HUES48 (cell line): ENCODE measurements at regions not wholly inside any gene's neighbourhood (a gene's known extent, or its start where the extent isn't known, plus 50 kb on each side); places are given as distances from the start of the nearest gene placed in this dataset.
"Not testable (repeated sequence)": the region's sequence is repeated elsewhere in the genome, so short reads cannot be mapped to it uniquely, and the experiment has no call there.

Source experiments
- H3K27ac ChIP-seq: one replicate; pipeline ENCODE4 v1.7.0; 2013; ENCODE audit warnings: low read depth, low read length, inconsistent platforms
- H3K27me3 ChIP-seq: 2 replicates; pipeline ENCODE4 v1.6.1; 2013; ENCODE audit warnings: mild to moderate bottlenecking, low read length; ENCODE audit not compliant: control insufficient read depth, insufficient read depth
- H3K36me3 ChIP-seq: 2 replicates; pipeline ENCODE4 v1.6.1; 2013; ENCODE audit warnings: low read length; ENCODE audit not compliant: control insufficient read depth, insufficient read depth
- H3K4me1 ChIP-seq: 2 replicates; pipeline ENCODE4 v1.6.1; 2013; ENCODE audit warnings: mild to moderate bottlenecking, low read length; ENCODE audit not compliant: control insufficient read depth, insufficient read depth
- H3K4me3 ChIP-seq: 2 replicates; pipeline ENCODE4 v1.5.1; 2013; ENCODE audit warnings: mild to moderate bottlenecking, low read depth, low read length
- H3K9ac ChIP-seq: 2 replicates; pipeline ENCODE4 v1.6.1; 2013; ENCODE audit warnings: mild to moderate bottlenecking, low read depth, low read length, moderate library complexity
- H3K9me3 ChIP-seq: 2 replicates; pipeline ENCODE4 v1.6.1; 2013; ENCODE audit warnings: low read length; ENCODE audit not compliant: control insufficient read depth, insufficient read depth

- Histone ChIP-seq H3K9ac (no peak overlapping the region), H3K9me3 (peaks cover 82% of the 10 kb centered on the region), H3K36me3 (no peaks in the 10 kb centered on the region), H3K27ac (no peak overlapping the region), H3K27me3 (no peaks in the 10 kb centered on the region), H3K4me3 (no peak overlapping the region), H3K4me1 (no peaks in the 10 kb centered on the region)
Observed at GRCh38 chr5:50343715-50344114, 97.4 kb downstream of the EMB start.

DNA sequence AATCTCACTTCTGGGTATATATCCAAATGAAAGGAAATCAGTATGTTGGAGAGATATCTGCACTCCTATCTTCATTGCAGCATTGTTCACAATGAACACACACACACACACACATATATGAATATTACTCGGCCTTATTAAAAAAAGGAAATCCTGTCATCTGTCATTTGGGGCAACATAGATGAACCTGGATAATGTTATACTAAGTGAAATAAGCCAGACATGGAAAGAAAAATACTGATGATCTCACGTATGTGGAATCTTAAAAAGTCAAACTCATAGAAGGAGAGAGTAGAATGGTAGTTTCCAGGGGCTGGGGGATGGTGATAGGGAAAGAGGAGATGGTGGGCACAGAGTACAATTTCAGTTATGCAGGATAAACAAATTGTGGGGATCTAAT lies 100.3 kb downstream of the EMB start:
- H3K27me3 ChIP-seq, result no peaks in the 10 kb centered on the region
- H3K9me3 ChIP-seq, result peaks cover 94% of the 10 kb centered on the region
- H3K36me3 ChIP-seq, result no peaks in the 10 kb centered on the region
- no peak overlapping the region for H3K9ac ChIP-seq
- no peak overlapping the region for H3K27ac ChIP-seq
- no peak overlapping the region for H3K4me3 ChIP-seq
- H3K4me1 ChIP-seq, result no peaks in the 10 kb centered on the region

DNA sequence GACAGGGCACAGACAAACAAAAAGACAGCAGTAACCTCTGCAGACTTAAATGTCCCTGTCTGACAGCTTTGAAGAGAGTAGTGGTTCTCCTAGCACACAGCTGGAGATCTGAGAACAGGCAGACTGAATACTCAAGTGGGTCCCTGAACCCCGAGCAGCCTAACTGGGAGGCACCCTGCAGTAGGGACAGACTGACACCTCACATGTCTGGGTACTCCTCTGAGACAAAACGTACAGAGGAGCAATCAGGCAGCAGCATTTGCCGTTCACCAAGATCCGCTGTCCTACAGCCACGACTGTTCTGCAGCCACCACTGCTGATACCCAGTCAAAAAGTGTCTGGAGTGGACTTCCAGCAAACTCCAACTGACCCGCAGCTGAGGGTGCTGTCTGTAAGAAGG lies 110.5 kb downstream of the EMB start:
- H3K4me1 ChIP-seq, H3K9ac ChIP-seq, H3K27me3 ChIP-seq, H3K4me3 ChIP-seq, H3K27ac ChIP-seq, H3K36me3 ChIP-seq: not testable (repeated sequence)
- peaks cover 57% of the 10 kb centered on the region for H3K9me3 ChIP-seq

GRCh38 chr5:50328193-50328729 lies 112.8 kb downstream of the EMB start:
- H3K27me3 ChIP-seq, result no peaks in the 10 kb centered on the region
- peaks cover 67% of the 10 kb centered on the region for H3K9me3 ChIP-seq
- no peaks in the 10 kb centered on the region for H3K4me1 ChIP-seq
- H3K27ac ChIP-seq, result no peak overlapping the region
- no peak overlapping the region for H3K9ac ChIP-seq
- no peaks in the 10 kb centered on the region for H3K36me3 ChIP-seq
- H3K4me3 ChIP-seq, result no peak overlapping the region

DNA sequence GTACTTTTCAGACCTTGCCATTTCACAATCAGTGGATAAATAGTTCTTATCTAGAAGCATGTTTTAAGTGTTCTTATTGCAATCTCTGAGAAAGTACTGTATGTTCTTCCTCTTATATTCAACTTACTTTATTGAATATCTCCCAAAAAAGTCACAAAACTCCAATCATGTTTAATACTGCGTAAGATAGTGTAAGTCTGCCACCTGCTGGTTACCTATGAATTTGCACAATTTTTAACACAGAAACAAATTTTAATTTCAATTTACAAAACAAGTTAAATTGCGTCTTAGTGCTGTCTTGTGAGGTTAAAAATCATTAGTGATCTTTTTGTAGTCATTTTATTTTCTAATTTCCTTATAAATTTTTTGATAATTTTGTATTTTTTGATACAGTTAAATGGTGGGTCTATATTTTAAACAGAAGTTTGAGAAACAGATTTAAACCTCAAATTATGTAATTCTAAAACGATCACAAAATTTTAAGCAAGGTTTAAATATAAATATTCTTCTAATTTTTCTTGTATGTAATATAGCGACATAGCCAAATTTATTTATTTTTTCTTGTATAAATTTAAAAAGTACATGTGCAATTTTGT lies 115.8 kb downstream of the EMB start:
- H3K9me3 ChIP-seq, result peaks cover 85% of the 10 kb centered on the region
- H3K36me3 ChIP-seq, result no peaks in the 10 kb centered on the region
- H3K9ac ChIP-seq, result no peak overlapping the region
- H3K4me3 ChIP-seq, result no peak overlapping the region
- H3K27ac ChIP-seq, result no peak overlapping the region
- H3K4me1 ChIP-seq, result no peaks in the 10 kb centered on the region
- H3K27me3 ChIP-seq, result no peaks in the 10 kb centered on the region

DNA sequence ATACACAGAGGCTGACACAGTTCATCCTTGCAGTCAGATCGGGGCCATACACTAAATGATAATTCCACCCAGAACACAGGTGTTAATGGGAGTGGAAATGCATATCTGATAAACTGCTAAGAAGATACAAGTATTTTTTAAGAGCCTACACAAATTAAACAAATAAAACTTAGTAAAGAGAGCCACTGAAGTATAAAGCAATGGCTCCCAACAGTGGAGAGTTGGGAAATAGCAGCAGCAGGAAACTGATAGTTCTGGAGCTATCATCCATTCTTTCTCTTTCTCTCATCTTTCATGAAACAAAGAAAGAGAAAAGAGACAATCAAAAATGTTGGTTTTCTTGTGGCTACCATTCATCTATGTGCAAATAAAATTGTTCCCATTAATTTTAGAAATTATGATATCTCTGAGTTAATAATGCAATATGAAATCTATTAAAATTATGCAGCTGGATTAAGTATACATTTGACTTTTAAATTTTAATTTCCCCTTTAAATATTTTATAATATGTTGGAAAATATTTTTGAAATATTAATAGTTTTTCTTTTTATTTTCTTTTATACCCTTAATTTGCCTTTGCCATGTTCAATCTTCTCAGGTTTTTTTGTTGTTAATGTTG lies 120.8 kb downstream of the EMB start:
- no peaks in the 10 kb centered on the region for H3K27me3 ChIP-seq
- H3K4me1 ChIP-seq, result no peaks in the 10 kb centered on the region
- no peak overlapping the region for H3K27ac ChIP-seq
- peaks cover 86% of the 10 kb centered on the region for H3K9me3 ChIP-seq
- no peaks in the 10 kb centered on the region for H3K36me3 ChIP-seq
- no peak overlapping the region for H3K9ac ChIP-seq
- no peak overlapping the region for H3K4me3 ChIP-seq

- H3K9ac ChIP-seq, result no peak overlapping the region
- peaks cover 93% of the 10 kb centered on the region for H3K9me3 ChIP-seq
- H3K27ac ChIP-seq, result no peak overlapping the region
Observed at GRCh38 chr5:50318220-50318619, 122.9 kb downstream of the EMB start.

GRCh38 chr5:50306488-50306887 lies 134.6 kb downstream of the EMB start:
- not testable (repeated sequence) for H3K27me3 ChIP-seq, H3K4me1 ChIP-seq, H3K27ac ChIP-seq, H3K36me3 ChIP-seq, H3K4me3 ChIP-seq, H3K9ac ChIP-seq
- H3K9me3 ChIP-seq, result peaks cover 45% of the 10 kb centered on the region

More at GRCh38 chr5:50318220-50318619, 122.9 kb downstream of the EMB start:
- no peaks in the 10 kb centered on the region for H3K27me3 ChIP-seq
- no peak overlapping the region for H3K4me3 ChIP-seq
- H3K4me1 ChIP-seq, result no peaks in the 10 kb centered on the region
- no peaks in the 10 kb centered on the region for H3K36me3 ChIP-seq

DNA sequence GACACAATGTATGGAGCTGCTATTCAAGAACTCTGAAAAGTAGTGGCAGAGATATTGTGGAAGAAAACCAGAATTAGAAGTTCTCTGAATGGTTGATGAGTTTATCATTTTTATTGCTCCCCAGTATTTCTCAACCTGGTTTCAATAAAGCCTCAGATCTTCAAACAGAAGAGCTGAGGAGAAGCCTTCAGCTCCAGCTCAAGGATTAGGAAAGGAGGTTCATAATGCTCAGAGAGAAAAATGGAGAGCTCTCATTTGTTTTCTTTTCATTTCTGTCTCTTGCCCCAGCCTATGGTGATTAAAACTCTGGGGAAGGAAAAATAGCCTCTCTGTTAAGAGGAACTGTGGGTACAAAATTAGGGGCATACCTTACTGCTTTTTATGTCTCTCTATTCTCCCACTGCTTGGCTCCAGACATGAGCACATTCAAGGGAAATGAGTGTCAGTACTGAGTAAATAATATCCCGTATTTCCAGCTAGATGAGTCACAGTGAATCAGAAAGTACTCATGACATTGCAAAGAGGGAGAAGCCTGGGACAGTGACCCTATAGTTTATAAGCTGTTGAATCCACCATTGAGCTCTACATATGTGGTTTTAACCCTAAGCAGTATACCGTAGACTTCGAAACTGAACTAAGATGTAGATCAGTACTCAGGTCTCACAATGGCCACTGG lies 138.1 kb downstream of the EMB start:
- Histone ChIP-seq H3K4me3 (no peak overlapping the region), H3K27me3 (no peaks in the 10 kb centered on the region), H3K4me1 (no peaks in the 10 kb centered on the region), H3K9ac (no peak overlapping the region), H3K9me3 (peaks cover 68% of the 10 kb centered on the region), H3K36me3 (no peaks in the 10 kb centered on the region), H3K27ac (no peak overlapping the region)

- Histone ChIP-seq H3K9ac (no peak overlapping the region), H3K4me1 (no peaks in the 10 kb centered on the region), H3K27ac (no peak overlapping the region)
Observed at GRCh38 chr5:50301756-50302155, 139.3 kb downstream of the EMB start.

GRCh38 chr5:50300878-50301277 lies 140.2 kb downstream of the EMB start:
- Histone ChIP-seq H3K4me3 (no peak overlapping the region), H3K9ac (no peak overlapping the region), H3K4me1 (no peaks in the 10 kb centered on the region), H3K9me3 (peaks cover 66% of the 10 kb centered on the region), H3K27me3 (no peaks in the 10 kb centered on the region), H3K27ac (no peak overlapping the region), H3K36me3 (no peaks in the 10 kb centered on the region)

More at GRCh38 chr5:50301756-50302155, 139.3 kb downstream of the EMB start:
- H3K4me3 ChIP-seq, result no peak overlapping the region
- no peaks in the 10 kb centered on the region for H3K36me3 ChIP-seq
- no peaks in the 10 kb centered on the region for H3K27me3 ChIP-seq
- H3K9me3 ChIP-seq, result peaks cover 68% of the 10 kb centered on the region
